ENCODE measurements at regions not wholly inside any gene's neighbourhood (a gene's known extent, or its start where the extent isn't known, plus 50 kb on each side); places are given as distances from the start of the nearest gene placed in this dataset.

DNA sequence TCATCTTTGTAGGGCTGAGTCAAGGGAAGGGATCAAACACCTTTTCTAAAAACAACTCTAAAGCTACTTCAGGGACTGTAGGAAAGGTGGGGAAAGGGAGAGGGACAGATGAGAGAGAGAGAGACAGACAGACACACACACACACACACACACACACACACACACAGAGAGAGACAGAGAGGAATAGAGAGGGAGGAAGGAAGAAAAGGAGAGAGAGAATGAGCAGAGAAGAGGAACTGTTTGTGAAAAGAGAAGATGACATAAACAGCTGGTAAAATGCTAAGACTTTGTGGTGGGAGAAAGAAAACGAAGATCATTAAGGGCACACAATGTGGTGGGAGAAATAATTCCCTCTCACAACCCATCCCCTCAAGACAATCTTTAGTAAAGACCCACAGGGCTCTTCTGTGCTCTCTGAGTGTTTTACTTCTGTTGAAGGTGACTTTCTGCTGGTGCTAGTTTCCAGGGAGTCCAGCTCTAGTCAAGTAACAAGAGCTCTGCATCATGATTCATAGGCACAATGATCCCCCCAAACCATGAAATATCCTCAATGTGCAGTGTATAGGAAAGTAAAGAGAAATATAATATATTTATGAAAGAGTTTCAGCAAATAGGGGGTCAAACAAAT is 77.2 kb upstream of the STK17B start:
- Mint-ChIP-seq H3K9me3 (ENCODE audit: unreplicated experiment) (no peaks in the 10 kb centered on the region), H3K4me1 (ENCODE audit: unreplicated experiment) (peaks cover 5% of the 10 kb centered on the region), H3K36me3 (ENCODE audit: low read depth, unreplicated experiment) (peaks cover 31% of the 10 kb centered on the region), H3K27me3 (ENCODE audit: unreplicated experiment) (peaks cover 2% of the 10 kb centered on the region), H3K4me3 (ENCODE audit: unreplicated experiment) (no peak overlapping the region), H3K27ac (ENCODE audit: unreplicated experiment) (no peak overlapping the region)
- no peak for DNase-seq (ENCODE audit: low spot score)
- TF ChIP-seq, protein P1, sequence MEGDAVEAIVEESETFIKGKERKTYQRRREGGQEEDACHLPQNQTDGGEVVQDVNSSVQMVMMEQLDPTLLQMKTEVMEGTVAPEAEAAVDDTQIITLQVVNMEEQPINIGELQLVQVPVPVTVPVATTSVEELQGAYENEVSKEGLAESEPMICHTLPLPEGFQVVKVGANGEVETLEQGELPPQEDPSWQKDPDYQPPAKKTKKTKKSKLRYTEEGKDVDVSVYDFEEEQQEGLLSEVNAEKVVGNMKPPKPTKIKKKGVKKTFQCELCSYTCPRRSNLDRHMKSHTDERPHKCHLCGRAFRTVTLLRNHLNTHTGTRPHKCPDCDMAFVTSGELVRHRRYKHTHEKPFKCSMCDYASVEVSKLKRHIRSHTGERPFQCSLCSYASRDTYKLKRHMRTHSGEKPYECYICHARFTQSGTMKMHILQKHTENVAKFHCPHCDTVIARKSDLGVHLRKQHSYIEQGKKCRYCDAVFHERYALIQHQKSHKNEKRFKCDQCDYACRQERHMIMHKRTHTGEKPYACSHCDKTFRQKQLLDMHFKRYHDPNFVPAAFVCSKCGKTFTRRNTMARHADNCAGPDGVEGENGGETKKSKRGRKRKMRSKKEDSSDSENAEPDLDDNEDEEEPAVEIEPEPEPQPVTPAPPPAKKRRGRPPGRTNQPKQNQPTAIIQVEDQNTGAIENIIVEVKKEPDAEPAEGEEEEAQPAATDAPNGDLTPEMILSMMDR (IDR thresholded peaks at IDR 0.05; ENCODE audit: unreplicated experiment) = no peak

DNA sequence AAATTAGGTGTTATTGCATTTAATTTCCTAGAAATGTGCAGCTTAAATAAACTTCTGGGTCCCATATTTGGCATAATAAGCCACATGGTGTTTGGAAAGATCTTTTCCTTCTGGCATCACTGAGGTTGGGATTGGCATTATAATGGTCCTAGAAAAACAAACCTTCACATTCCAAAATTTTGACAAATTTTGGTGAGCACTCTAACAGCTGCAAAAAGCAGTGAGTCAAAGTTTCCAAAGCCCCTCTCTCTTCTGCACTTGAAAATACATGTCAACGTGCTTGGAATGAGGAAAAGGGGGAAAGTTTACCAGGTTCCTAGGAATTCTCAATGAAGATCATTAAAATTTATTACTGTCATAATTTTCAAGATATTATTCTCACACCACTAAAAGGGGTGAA is 77.8 kb upstream of the STK17B start:
- Mint-ChIP-seq H3K4me1 (ENCODE audit: unreplicated experiment) (peaks cover 5% of the 10 kb centered on the region), H3K27ac (ENCODE audit: unreplicated experiment) (no peak overlapping the region)

DNA sequence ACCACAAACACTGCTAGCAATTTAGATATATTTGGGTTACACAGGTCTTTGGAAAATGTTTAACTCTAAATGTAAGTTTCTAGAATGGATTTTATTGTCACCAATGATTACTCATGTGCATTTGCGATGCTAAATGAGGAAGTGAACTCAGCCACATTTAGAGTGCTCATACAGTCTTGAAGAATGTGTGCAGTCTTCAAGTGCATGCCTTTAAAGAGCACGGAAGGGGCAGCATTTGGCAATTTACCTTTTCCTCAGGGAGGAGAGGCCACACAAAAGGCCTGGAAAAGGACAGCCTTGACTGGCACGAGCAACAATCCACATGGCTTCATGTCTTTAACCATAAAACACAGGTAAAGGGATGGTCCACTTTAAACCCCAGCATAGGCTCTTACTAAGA is 78.5 kb upstream of the STK17B start:
- no peak for DNase-seq (ENCODE audit: low spot score)
- Mint-ChIP-seq H3K27ac (ENCODE audit: unreplicated experiment) (no peak overlapping the region), H3K9me3 (ENCODE audit: unreplicated experiment) (no peaks in the 10 kb centered on the region), H3K4me3 (ENCODE audit: unreplicated experiment) (no peak overlapping the region), H3K36me3 (ENCODE audit: low read depth, unreplicated experiment) (peaks cover 27% of the 10 kb centered on the region), H3K27me3 (ENCODE audit: unreplicated experiment) (no peaks in the 10 kb centered on the region), H3K4me1 (ENCODE audit: unreplicated experiment) (peaks cover 5% of the 10 kb centered on the region)
- TF ChIP-seq, protein P1 (IDR thresholded peaks at IDR 0.05; ENCODE audit: unreplicated experiment) = no peak

More for the DNA sequence above, 77.8 kb upstream of the STK17B start:
- no peak overlapping the region for H3K4me3 Mint-ChIP-seq (ENCODE audit: unreplicated experiment)
- no peaks in the 10 kb centered on the region for H3K9me3 Mint-ChIP-seq (ENCODE audit: unreplicated experiment)
- TF ChIP-seq, protein P1 (IDR thresholded peaks at IDR 0.05; ENCODE audit: unreplicated experiment) = no peak
- H3K27me3 Mint-ChIP-seq (ENCODE audit: unreplicated experiment) = peaks cover 2% of the 10 kb centered on the region
- DNase-seq (ENCODE audit: low spot score) = no peak
- H3K36me3 Mint-ChIP-seq (ENCODE audit: low read depth, unreplicated experiment) = peaks cover 31% of the 10 kb centered on the region

DNA sequence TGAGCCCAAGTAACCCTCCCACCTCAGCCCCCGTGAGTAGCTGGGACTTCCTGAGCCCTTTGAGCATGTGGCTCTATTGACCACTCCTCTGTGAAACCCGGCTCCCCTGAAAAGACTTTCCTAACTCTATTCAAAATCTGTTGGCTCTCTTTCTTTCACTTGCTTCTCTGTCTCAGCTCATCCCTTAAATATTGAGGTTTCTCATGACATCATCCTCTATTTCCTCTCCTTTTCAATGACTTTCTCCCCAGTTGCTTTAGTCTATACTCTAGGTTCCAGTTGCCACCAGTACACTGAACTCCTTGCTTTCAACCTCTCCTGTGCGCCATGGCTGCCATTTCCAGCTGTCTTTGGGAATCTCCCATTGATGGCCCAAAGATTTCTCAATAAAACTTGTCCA is 79.8 kb upstream of the STK17B start:
- Mint-ChIP-seq H3K36me3 (ENCODE audit: low read depth, unreplicated experiment) (peaks cover 19% of the 10 kb centered on the region), H3K27ac (ENCODE audit: unreplicated experiment) (no peak overlapping the region), H3K27me3 (ENCODE audit: unreplicated experiment) (no peaks in the 10 kb centered on the region), H3K4me1 (ENCODE audit: unreplicated experiment) (peaks cover 5% of the 10 kb centered on the region), H3K4me3 (ENCODE audit: unreplicated experiment) (no peak overlapping the region), H3K9me3 (ENCODE audit: unreplicated experiment) (no peaks in the 10 kb centered on the region)
- TF ChIP-seq, protein P1 (IDR thresholded peaks at IDR 0.05; ENCODE audit: unreplicated experiment) = no peak
- no peak for DNase-seq (ENCODE audit: low spot score)

DNA sequence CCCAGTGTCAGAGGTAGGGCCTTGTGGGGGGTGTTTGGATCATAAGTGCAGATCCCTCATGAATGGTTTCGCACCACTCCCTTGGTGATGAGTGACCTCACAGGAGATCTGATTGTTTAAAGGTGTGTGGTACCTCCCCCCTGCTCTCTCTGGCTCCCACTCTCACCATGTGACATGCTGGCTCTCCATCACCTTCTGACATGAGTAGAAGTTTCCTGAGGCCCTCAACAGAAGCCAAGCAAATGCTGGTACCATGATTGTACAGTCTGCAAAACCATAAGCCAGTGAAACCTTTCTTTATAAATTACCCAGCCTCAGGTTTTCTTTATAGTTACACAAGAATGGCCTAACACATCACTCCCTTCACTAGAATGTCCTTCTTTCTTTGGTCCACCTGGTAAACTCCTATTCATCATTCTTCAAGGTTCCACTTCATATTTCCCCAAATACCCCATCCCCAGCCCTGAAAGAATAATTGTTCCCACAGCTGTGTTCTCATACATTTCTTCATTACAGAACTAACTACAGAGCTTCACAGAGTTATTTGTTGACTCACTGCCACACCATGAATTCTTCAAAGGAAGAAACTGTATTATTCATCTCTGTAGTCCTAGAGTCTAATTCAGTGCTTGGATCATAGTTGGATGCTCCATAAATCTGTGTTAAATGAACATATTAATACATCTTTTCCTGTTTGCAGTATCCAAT is 81.2 kb upstream of the STK17B start:
- H3K4me1 Mint-ChIP-seq (ENCODE audit: unreplicated experiment) = peaks cover 5% of the 10 kb centered on the region
- H3K36me3 Mint-ChIP-seq (ENCODE audit: low read depth, unreplicated experiment) = peaks cover 19% of the 10 kb centered on the region
- no peaks in the 10 kb centered on the region for H3K9me3 Mint-ChIP-seq (ENCODE audit: unreplicated experiment)
- DNase-seq (ENCODE audit: low spot score) = no peak
- H3K27ac Mint-ChIP-seq (ENCODE audit: unreplicated experiment) = no peak overlapping the region
- H3K4me3 Mint-ChIP-seq (ENCODE audit: unreplicated experiment) = no peak overlapping the region
- TF ChIP-seq, protein P1 (IDR thresholded peaks at IDR 0.05; ENCODE audit: unreplicated experiment) = no peak
- H3K27me3 Mint-ChIP-seq (ENCODE audit: unreplicated experiment) = no peaks in the 10 kb centered on the region

Measured in endothelial cell (in vitro differentiated cells).